T47D (cell line): ENCODE measurements at regions not wholly inside any gene's neighbourhood (a gene's known extent, or its start where the extent isn't known, plus 50 kb on each side); places are given as distances from the start of the nearest gene placed in this dataset.
A peak's percentile ranks its signal among the peaks of the same experiment; 100 is the strongest.
"Not testable (repeated sequence)": the region's sequence is repeated elsewhere in the genome, so short reads cannot be mapped to it uniquely, and the experiment has no call there.

Source experiments
- DNase-seq, 2 experiments: peaks; one replicate each; pipeline versions ENCODE4 v3.0.0 to v3.0.0-alpha.2; 2011 to 2012; ENCODE audit warnings: low read depth in 1 of 2, low spot score in 1 of 2
- JUND ChIP-seq: IDR thresholded peaks from 2 replicates; pipeline ENCODE4 v1.6.1; 2012; ENCODE audit warnings: low read depth
- in situ Hi-C: cut with HindIII; loops from 2 replicates; pipeline ENCODE4 v1.10.0; 2016; ENCODE audit warnings: low sequenced_read_pairs, low pct_unique_long_range_greater_than_20kb

DNA sequence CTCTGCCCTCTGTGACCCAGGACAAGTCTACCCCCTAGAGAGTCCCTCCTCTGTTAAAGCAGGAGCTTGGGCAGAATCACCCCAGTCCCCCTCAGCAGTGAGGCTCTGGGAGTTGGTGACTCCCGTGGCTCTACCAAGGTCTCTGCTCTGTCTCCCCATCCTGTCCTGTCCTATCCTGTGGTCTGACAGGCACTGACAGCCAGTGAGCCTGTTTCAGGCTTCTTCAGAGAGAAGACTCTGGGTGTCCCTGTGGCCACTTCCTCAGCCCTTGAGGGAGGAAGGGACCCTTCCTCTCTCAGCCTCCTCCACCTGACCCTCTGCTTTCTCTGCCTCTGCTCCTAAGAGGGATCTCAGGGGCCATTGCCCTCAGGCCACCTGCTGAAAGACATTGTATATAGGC lies 148.7 kb downstream of the FCRL5 start:
- no peak for DNase-seq
- in situ Hi-C loops = no loop called here
- no peak for TF ChIP-seq JUND

DNA sequence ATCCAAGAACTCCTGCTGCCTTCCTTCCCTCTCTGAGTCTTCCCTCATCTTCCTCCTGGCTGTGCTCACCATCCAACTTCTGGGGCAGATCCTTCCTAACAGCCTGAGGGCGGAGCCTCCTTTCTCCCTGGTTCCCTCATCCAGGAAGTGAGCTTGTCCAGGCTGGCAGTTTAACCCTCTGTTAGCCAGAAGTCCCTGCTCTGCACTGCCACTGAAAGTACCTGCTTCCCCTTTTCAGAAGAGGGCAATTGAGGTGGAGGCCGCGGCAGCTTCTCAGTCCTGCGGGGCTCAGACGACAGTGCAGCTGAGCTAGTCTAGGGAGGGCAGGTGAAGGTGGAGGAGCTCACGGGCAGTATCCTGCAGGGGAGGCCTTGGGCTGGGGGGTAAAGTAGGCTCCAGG lies 149.1 kb downstream of the FCRL5 start:
- peak in 1 of 2 experiments; percentile 43 for DNase-seq
- in situ Hi-C loops = no loop called here
- no peak for TF ChIP-seq JUND

DNA sequence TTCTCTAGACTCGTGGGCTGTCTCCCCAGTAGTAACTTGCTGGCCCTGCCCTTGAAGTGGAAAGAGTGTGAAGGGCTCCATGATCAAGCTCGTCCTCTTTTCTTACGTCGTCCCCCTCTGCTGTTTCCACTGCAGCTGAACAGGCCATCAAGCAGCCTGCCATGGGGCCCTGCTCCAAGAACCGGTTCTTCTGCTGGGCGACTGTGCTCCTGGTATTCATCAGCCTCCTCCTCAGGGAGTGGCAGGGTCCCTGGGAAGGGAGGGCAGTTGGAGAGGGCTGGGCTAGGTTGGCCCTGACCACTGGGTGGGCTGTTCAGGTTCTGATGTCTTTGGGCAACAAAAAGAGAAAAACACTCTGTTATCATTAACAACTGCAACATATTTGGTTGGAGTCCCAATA lies 151.5 kb downstream of the FCRL5 start:
- DNase-seq = no peak
- in situ Hi-C loops = no loop called here
- no peak for TF ChIP-seq JUND

DNA sequence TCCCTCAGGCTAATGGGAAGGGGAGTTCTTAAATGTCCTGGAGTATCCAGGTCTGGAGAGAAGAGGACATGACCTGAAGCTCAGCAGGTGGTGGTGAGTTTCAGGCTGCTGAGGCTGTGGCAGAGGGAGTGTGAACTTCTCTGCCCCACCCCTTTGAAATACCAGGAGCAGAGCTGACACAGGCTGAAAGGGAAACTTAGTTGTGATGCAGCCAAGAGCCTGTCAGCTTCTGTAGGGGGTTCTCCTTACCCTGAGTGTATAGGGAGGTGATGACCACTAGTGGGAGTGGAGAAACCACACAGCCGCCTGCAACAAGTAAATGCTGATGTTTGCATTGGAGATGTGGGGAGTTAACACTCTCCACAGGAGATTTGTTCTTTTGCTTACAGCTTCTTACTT lies 152.3 kb downstream of the FCRL5 start:
- no peak for DNase-seq
- in situ Hi-C loops = no loop called here
- TF ChIP-seq JUND = no peak

DNA sequence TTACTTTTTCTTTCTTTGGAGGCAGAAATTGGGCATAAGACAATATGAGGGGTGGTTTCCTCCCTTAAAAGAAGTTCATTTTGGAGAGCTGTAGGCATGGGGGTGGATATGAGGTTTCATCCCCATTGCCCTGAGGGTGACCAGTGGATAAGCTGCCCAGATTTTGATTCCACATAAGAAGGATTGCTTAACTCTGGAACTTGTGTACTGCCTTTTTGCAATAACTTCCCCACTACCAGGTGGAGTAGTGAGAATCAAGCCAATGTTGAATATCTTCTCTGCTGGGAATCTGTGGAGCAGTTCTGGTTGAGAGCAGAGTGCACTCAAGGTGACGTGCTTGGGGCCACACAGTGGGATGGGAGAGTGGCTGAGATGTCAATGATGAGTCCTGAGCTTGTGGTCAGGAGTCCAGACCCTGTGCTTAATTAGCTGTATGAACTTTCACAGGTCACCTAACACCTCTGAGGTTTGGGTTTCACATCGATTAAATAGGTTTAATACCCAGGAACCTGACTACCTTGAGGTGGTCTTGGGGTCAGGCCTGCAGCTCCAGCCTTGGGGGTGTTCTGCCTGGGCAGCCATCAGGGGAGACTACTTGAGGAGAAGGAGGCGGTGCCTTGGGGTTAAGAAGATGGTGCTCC lies 152.9 kb downstream of the FCRL5 start:
- no peak for TF ChIP-seq JUND
- DNase-seq = no peak
- in situ Hi-C loops = no loop called here

DNA sequence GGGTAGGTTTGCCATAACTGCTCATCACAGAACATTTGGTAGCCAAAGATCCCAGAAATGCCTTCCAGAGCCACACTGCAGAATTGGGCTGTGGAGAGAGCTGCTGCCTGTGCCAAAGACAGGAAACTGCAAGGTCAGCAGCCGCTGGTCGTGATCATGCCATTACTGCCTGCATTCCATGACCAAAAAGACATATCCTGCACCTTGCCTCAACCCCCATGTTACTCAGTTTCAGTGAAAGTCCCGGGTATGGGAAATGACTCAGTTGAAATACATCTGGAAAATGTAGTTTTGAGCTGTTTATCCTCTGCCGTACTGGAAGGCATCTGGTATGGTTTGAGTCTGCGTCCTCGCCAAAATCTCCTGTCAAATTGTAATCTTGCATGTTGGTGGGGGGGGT lies 161.7 kb downstream of the FCRL5 start:
- TF ChIP-seq JUND = no peak
- in situ Hi-C loops = no loop called here
- no peak for DNase-seq

DNA sequence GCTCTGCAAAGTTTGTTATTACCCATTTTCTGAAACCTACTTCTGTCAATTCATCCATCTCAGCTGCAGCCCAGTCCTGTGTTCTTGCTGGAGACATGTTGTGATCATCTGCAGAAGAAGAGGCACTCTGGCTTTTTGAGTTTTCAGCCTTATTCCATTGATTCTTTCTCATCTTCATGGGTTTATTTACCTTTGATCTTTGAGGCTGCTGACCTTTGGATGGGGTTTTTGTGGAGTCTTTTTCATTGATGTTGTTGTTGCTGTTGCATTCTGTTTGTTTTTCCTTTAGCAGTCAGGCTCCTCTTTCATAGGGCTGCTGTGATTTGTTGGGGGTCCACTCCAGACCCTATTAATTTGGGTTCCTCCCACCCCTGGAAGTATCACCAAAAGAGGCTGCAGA lies 164.3 kb downstream of the FCRL5 start:
- in situ Hi-C loops = no loop called here
- DNase-seq = no peak
- TF ChIP-seq JUND = no peak

DNA sequence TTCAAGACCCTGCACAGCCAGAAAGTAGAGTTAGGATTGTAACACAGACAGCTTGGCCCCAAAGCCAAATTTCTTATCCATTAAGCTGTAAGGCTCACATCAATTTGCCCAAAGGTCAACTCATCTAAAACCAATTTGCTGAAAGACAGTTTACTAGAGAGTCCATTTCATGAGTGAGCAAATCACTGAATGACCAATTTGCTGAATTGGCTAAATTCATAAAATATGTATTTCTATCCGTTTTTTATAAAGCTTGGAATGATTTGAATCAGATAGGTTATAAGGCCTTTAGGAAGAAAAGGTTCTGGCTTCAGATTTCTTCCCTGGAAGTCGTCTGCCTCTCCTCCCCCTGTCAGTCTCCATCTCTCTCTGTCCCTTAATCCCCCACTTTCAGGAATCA lies 168.1 kb downstream of the FCRL5 start:
- in situ Hi-C loops = no loop called here
- no peak for TF ChIP-seq JUND
- no peak for DNase-seq

DNA sequence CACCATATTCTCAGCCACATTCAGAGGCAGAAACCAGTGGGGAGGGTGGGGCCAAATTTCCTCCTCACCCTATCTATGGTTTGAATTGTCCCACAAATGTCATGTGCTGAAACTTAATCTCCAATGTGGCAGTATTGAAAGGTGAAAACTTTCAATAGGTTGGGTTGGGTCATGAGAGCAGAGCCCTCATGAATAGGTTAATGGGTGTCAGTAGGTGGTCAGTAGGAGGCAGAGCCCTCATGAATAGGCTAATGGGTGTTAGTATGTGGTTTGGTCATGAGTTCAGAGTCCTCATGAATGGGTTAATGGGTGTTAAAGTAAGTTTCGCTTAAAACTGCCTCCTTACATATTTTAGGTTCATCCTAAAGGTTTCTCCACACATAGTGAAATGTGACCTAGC lies 170.0 kb downstream of the FCRL5 start:
- DNase-seq = no peak
- no peak for TF ChIP-seq JUND
- in situ Hi-C loops = no loop called here

DNA sequence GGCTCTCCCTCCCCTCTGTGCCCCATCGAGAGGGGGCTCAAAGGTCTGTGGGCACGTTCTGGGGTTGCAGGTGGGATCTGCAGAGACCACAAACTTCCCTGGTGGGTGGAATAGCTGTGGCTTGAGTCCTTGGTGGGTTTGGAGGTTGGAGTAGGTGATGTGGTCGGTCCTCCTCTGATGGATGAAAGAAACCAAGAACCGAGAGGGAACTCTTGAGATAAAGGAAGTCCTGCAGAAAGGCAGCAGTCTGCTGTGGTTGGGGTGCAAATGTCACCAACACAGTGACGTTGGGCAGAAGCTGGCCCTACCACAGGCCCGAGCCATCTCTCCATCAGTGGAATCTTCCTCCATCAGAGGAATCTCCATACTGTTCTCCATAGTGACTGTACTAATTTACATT lies 171.8 kb downstream of the FCRL5 start:
- in situ Hi-C loops = no loop called here
- DNase-seq = no peak
- no peak for TF ChIP-seq JUND

DNA sequence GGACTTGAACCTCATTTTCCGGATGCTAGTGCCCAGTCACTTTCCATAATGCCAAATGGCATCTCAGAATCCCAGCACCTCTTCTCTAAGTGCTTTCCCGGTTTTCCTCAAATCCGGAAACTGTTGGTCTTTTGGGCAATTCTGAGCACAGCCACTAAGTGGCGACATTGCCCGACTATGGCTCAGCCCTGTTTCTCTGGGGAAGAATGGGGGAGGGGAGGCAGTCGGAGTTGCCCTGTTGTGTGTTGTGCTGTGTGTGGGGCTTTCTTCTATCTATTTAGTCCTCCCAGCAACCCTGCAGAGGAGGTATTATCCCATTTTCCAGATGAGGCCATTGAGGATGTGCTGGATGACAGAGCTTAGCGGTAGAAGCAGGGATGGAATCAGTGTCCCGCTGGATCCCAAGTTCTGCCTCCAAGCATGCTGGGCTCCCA lies 175.0 kb downstream of the FCRL5 start:
- peak in 1 of 2 experiments; percentile 69 for DNase-seq
- in situ Hi-C loops = not testable (repeated sequence)

DNA sequence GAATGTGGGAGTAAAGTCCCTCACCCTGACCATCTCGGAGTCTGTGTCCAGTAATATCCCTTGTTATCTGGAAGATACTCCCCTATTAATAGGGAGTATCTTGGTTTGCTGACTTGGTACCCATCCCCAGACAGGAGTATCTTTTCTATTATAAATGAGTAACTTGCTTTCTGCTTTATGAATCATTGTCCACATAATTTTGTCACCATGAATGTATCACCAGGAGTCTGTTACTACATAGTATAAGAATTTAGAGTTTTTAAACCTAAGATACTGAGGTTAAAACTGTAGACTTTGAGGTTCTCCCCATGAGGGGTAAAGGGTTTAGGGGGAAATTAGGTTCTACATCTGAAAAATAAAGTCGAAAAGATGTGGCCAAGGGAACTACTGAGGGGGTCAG lies 175.6 kb downstream of the FCRL5 start:
- TF ChIP-seq JUND = no peak
- DNase-seq = no peak
- in situ Hi-C loops = no loop called here

DNA sequence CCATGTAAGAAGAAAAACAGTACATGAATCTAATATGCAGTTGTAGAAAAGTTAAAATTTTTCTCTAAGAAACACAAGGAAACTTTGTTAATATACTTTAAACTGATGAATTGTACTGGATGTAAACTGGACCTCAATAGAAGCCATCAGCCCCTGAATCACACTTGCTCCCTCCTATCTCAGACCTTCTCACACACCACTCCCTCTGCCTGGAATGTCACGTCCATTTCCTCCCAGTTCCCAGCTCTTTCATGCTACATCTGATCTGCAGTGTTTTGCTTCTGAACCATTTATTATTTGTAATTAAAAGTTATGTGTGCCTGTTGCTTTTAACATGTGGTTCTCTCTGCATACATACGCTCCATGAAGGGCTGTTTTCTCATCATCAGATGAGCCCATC lies 180.0 kb downstream of the FCRL5 start:
- in situ Hi-C loops, DNase-seq: not testable (repeated sequence)

DNA sequence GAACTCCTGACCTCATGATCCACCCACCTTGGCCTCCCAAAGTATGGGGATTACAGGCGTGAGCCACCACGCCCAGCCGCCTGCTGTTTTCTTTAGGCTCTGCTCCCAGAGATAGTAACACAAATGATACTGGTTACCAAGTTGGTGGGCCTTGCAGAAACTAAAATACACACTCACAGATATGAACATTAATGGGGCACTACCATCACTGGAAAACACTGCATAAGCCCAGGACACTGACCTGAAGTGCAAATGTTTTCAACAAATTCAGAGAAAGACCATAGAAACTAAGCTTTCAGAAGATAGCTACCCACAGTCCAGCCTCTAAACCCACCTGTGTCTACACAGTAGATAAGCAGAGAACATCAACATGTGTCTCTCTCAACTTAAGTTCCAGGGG lies 180.5 kb downstream of the FCRL5 start:
- DNase-seq = no peak
- no peak for TF ChIP-seq JUND
- in situ Hi-C loops = no loop called here
